HepG2 (cell line): ENCODE measurements at regions not wholly inside any gene's neighbourhood (a gene's known extent, or its start where the extent isn't known, plus 50 kb on each side); places are given as distances from the start of the nearest gene placed in this dataset.

Experiments used
- ATAC-seq: fragments of 200-7000 bp; cut with Tn5 transposase; 3 replicates; pipeline ENCODE4 v1.9.1; 2020; ENCODE audit warnings: mild to moderate bottlenecking, moderate library complexity
- BruUV-seq: library from RNA; stranded (reverse); fragments of 400-500 nt; replicated peaks from 2 replicates; lab custom pipeline; 2021; lab: Mats Ljungman, UMichigan
- CTCF ChIA-PET: fragments of 300-600 bp; formaldehyde crosslinking; extraction: SDS; loops from one replicate; lab custom pipeline; 2021; ENCODE audit warnings: low total read pairs, inconsistent platforms, low intra/inter-chr PET ratio; lab: Yijun Ruan, JAX
- POLR2A ChIA-PET: fragments of 350-600 bp; sonication (Branson Sonifier 250); formaldehyde crosslinking; loops from one replicate; lab custom pipeline; 2020; ENCODE audit warnings: antibody characterized with exemption, inconsistent platforms; lab: Yijun Ruan, JAX
- DNase-seq: peaks from one replicate; pipeline ENCODE4 v3.0.0-alpha.2; 2015; ENCODE audit warnings: low spot score
- FAIRE-seq: peaks from 3 replicates; lab custom pipeline; 2011; peaks lifted over from hg19 to GRCh38; lab: Jason Lieb, UNC
- H2AFZ ChIP-seq: one replicate; pipeline ENCODE4 v1.6.1; 2011; ENCODE audit warnings: low read length, inconsistent platforms
- H3K27ac ChIP-seq: fragments of 300-600 bp; 3 replicates; pipeline ENCODE4 v1.8.0; 2011; ENCODE audit warnings: mixed run types, mild to moderate bottlenecking, mixed read lengths, low read length, inconsistent platforms; ENCODE audit not compliant: insufficient read depth; ENCODE audit errors: extremely low read length
- H3K27me3 ChIP-seq, 2 experiments: fragments of 200-600 bp in 1 of 2; 2 replicates in 1 of 2; 3 replicates in 1 of 2; pipeline versions ENCODE4 v1.6.0 to v1.8.0; 2011; ENCODE audit warnings: low read length in 2 of 2, mild to moderate bottlenecking in 2 of 2, moderate library complexity in 2 of 2, inconsistent platforms in 1 of 2; ENCODE audit not compliant: insufficient read depth in 2 of 2, control insufficient read depth in 1 of 2
- H3K36me3 ChIP-seq, 2 experiments: fragments of 200-600 bp in 1 of 2; replicated peaks in 1 of 2; 2 replicates in 1 of 2; 3 replicates in 1 of 2; pipeline versions ENCODE4 v1.5.1 to v1.8.0; 2011; ENCODE audit warnings: low read length in 2 of 2, inconsistent platforms in 1 of 2; ENCODE audit not compliant: insufficient read depth in 2 of 2, control insufficient read depth in 1 of 2
- H3K4me1 ChIP-seq: 2 replicates; pipeline ENCODE4 v1.5.1; 2012; ENCODE audit warnings: low read length, inconsistent platforms; ENCODE audit not compliant: insufficient read depth
- H3K4me2 ChIP-seq: 2 replicates; pipeline ENCODE4 v1.6.0; 2011; ENCODE audit warnings: low read depth, low read length, inconsistent platforms
- H3K4me3 ChIP-seq, 3 experiments: fragments of 200-600 bp in 1 of 3; sonication (generic), shearing (Covaris generic) in 1 of 3; replicated peaks in 1 of 3; 2 replicates each; pipeline ENCODE4 v1.5.1; 2011 to 2016; ENCODE audit warnings: low read length in 3 of 3, inconsistent platforms in 2 of 3, low read depth in 2 of 3, mild to moderate bottlenecking in 2 of 3, control low read depth in 1 of 3, mixed read lengths in 1 of 3; ENCODE audit not compliant: insufficient read depth in 1 of 3
- H3K79me2 ChIP-seq: one replicate; pipeline ENCODE4 v1.6.1; 2011; ENCODE audit warnings: low read length, inconsistent platforms; ENCODE audit not compliant: insufficient read depth
- H3K9ac ChIP-seq: 2 replicates; pipeline ENCODE4 v1.6.0; 2011; ENCODE audit warnings: mild to moderate bottlenecking, low read depth, low read length, inconsistent platforms; ENCODE audit not compliant: insufficient read depth
- H3K9me3 ChIP-seq: 2 replicates; pipeline ENCODE4 v1.5.1; 2012; ENCODE audit warnings: mild to moderate bottlenecking, low read length
- H4K20me1 ChIP-seq: 2 replicates; pipeline ENCODE4 v1.6.0; 2011; ENCODE audit warnings: inconsistent platforms, mild to moderate bottlenecking, low read length, moderate library complexity; ENCODE audit not compliant: insufficient read depth
- ATF6 ChIP-seq: sonication (generic); formaldehyde crosslinking; conservative IDR thresholded peaks from 2 replicates; pipeline ENCODE4 v1.4.0; 2020; ENCODE audit warnings: missing genetic modification reagents
- CBX5 ChIP-seq: sonication (generic); formaldehyde crosslinking; IDR thresholded peaks from 2 replicates; pipeline ENCODE4 v1.4.0; 2020; ENCODE audit warnings: missing genetic modification reagents, borderline replicate concordance
- CREM ChIP-seq, 2 experiments: sonication (generic) in 1 of 2; formaldehyde crosslinking in 1 of 2; IDR thresholded peaks; 2 replicates each; pipeline versions ENCODE4 v1.4.0 to v1.6.1; 2016 to 2020; ENCODE audit warnings: antibody characterized with exemption in 1 of 2, mild to moderate bottlenecking in 1 of 2, missing genetic modification reagents in 1 of 2
- RBFOX2 ChIP-seq: fragments of 200-400 bp; formaldehyde crosslinking; IDR thresholded peaks from 2 replicates; pipeline ENCODE4 v1.6.1; 2017; ENCODE audit warnings: low read depth, mild to moderate bottlenecking, low read length
- RFX5 ChIP-seq: IDR thresholded peaks from 2 replicates; pipeline ENCODE4 v1.6.1; 2011; ENCODE audit warnings: low read depth, low read length, improper control_type of control experiment
- TCF12 ChIP-seq, 2 experiments: fragments of 450-650 bp in 1 of 2; sonication (generic) in 1 of 2; formaldehyde crosslinking in 1 of 2; IDR thresholded peaks; 2 replicates each; pipeline versions ENCODE4 v1.6.1 to v1.8.0; 2017 to 2022; ENCODE audit warnings: antibody characterized with exemption in 1 of 2, mild to moderate bottlenecking in 1 of 2, missing genetic modification reagents in 1 of 2, moderate library complexity in 1 of 2
- TFDP2 ChIP-seq: sonication (generic); formaldehyde crosslinking; IDR thresholded peaks from 2 replicates; pipeline ENCODE4 v1.4.0; 2020; ENCODE audit warnings: missing genetic modification reagents
- YEATS4 ChIP-seq: sonication (generic); formaldehyde crosslinking; IDR thresholded peaks from 2 replicates; pipeline ENCODE4 v1.4.0; 2020; ENCODE audit warnings: missing genetic modification reagents, borderline replicate concordance
- ZFP62 ChIP-seq: sonication (generic); formaldehyde crosslinking; IDR thresholded peaks from 2 replicates; pipeline ENCODE4 v1.4.0; 2020; ENCODE audit warnings: missing genetic modification reagents
- ZKSCAN8 ChIP-seq: IDR thresholded peaks from 2 replicates; pipeline ENCODE4 v1.6.1; 2016; ENCODE audit warnings: borderline replicate concordance, missing genetic modification reagents, missing compliant biosample characterization
- ZNF101 ChIP-seq: sonication (generic); formaldehyde crosslinking; IDR thresholded peaks from 2 replicates; pipeline ENCODE4 v1.4.0; 2020; ENCODE audit warnings: mild to moderate bottlenecking, low read depth, missing genetic modification reagents, borderline replicate concordance
- ZNF280B ChIP-seq: sonication (generic); formaldehyde crosslinking; IDR thresholded peaks from 2 replicates; pipeline ENCODE4 v1.5.0; 2020; ENCODE audit warnings: missing genetic modification reagents, mild to moderate bottlenecking, borderline replicate concordance
- ZNF556 ChIP-seq: sonication (generic); formaldehyde crosslinking; IDR thresholded peaks from 2 replicates; pipeline ENCODE4 v1.4.0; 2020; ENCODE audit warnings: mild to moderate bottlenecking, missing genetic modification reagents, borderline replicate concordance
- ZNF674 ChIP-seq: sonication (generic); formaldehyde crosslinking; IDR thresholded peaks from 2 replicates; pipeline ENCODE4 v1.5.0; 2020; ENCODE audit warnings: low read depth, mild to moderate bottlenecking, missing genetic modification reagents
- WGBS: methylation state at CpG from one replicate; pipeline ENCODE4 v1.1.6; 2017; ENCODE audit warnings: low lambda C conversion rate; 5-methylcytosine and 5-hydroxymethylcytosine counted together
- in situ Hi-C: cut with HindIII; loops from 2 replicates; pipeline ENCODE4 v1.10.0; 2017; ENCODE audit warnings: low pct_unique_long_range_greater_than_20kb; ENCODE audit not compliant: extremely low pct_ligation_motif_present
- intact Hi-C: fragments of 100-400 bp; cut with micrococcal nuclease; formaldehyde crosslinking; loops from one replicate; pipeline ENCODE4 v1.10.0; 2022; ENCODE audit not compliant: unreplicated experiment

- Histone ChIP-seq H3K9ac (no peak overlapping the region), H3K36me3 (no peaks in the 10 kb centered on the region), H3K9me3 (no peaks in the 10 kb centered on the region), H3K79me2 (no peaks in the 10 kb centered on the region), H3K27me3 (no peaks in the 10 kb centered on the region), H3K4me1 (no peaks in the 10 kb centered on the region), H3K4me2 (no peak overlapping the region), H3K27ac (no peak overlapping the region), H4K20me1 (no peaks in the 10 kb centered on the region), H2AFZ (no peak overlapping the region), H3K4me3 (no peak overlapping the region)
- ChIA-PET POLR2A (no interaction called here), CTCF (no interaction called here)
- in situ Hi-C loops = no loop called here
- ATAC-seq (no peak), FAIRE-seq (no peak), DNase-seq (no peak)
- intact Hi-C loops = no loop called here
- BruUV-seq = no TSS peak
- TF ChIP-seq ZKSCAN8 (CRISPR knock-in tag) (no peak), RBFOX2 (no peak), CBX5 (CRISPR knock-in tag) (no peak), ZNF101 (CRISPR knock-in tag) (no peak), RFX5 (no peak)
- WGBS = 43% methylated on average over 2 of the region's 2 CpGs
Measured at GRCh38 chr13:81577601-81578195, 1236.8 kb upstream of the SPRY2 start.

- no peaks in the 10 kb centered on the region for H3K27me3 ChIP-seq
- no peak overlapping the region for H3K4me2 ChIP-seq
- no peaks in the 10 kb centered on the region for H4K20me1 ChIP-seq
- H3K27ac ChIP-seq = no peak overlapping the region
- no peak overlapping the region for H3K4me3 ChIP-seq
- DNase-seq (no peak), FAIRE-seq (no peak), ATAC-seq (no peak)
- intact Hi-C loops = no loop called here
- no peaks in the 10 kb centered on the region for H3K36me3 ChIP-seq
- H2AFZ ChIP-seq = no peak overlapping the region
- in situ Hi-C loops = no loop called here
- no peaks in the 10 kb centered on the region for H3K79me2 ChIP-seq
- H3K4me1 ChIP-seq = no peaks in the 10 kb centered on the region
- no peaks in the 10 kb centered on the region for H3K9me3 ChIP-seq
- POLR2A ChIA-PET = no interaction called here
- H3K9ac ChIP-seq = no peak overlapping the region
- BruUV-seq = no TSS peak
- WGBS = 0% methylated on average over 3 of the region's 3 CpGs
- CTCF ChIA-PET = no interaction called here
- TF ChIP-seq ZNF674 (no peak), CREM (IDR thresholded peaks at IDR 0.05) (no peak), CREM (CRISPR knock-in tag; IDR thresholded peaks at IDR 0.05) (no peak), TCF12 (IDR thresholded peaks at IDR 0.05) (no peak), TCF12 (CRISPR knock-in tag; IDR thresholded peaks at IDR 0.05) (no peak), ZFP62 (CRISPR knock-in tag) (no peak), YEATS4 (CRISPR knock-in tag) (no peak), TFDP2 (CRISPR knock-in tag) (no peak), ZNF280B (CRISPR knock-in tag) (no peak), ATF6 (CRISPR knock-in tag) (no peak), ZNF556 (CRISPR knock-in tag) (no peak)
Measured at GRCh38 chr13:81568824-81569223, 1227.9 kb upstream of the SPRY2 start.
